Lung (tissue), 11 donors: ENCODE measurements at regions not wholly inside any gene's neighbourhood (a gene's known extent, or its start where the extent isn't known, plus 50 kb on each side); places are given as distances from the start of the nearest gene placed in this dataset.

Source experiments
- ATAC-seq: fragments of 200-7000 bp; cut with Tn5 transposase; one replicate; pipeline ENCODE4 v1.9.1; 2020; ENCODE audit warnings: moderate number of reproducible peaks; ENCODE audit not compliant: insufficient read depth, low FRiP score
- DNase-seq, 3 donors: peaks; one replicate each; pipeline ENCODE4 v3.0.0-alpha.2; 2013 to 2017
- H3K27ac ChIP-seq, 2 donors: one replicate each; pipeline ENCODE4 v1.5.1; 2013; ENCODE audit warnings: mild to moderate bottlenecking in 2 of 2, moderate library complexity in 2 of 2, control low read depth in 1 of 2, inconsistent platforms in 1 of 2, low read depth in 1 of 2, low read length in 1 of 2
- H3K27me3 ChIP-seq, 3 donors: one replicate each; pipeline ENCODE4 v1.5.1; 2013; ENCODE audit warnings: low read length in 2 of 3; ENCODE audit not compliant: control insufficient read depth in 3 of 3, insufficient read depth in 3 of 3
- H3K36me3 ChIP-seq, 4 donors: one replicate each; pipeline ENCODE4 v1.5.1; 2013; ENCODE audit warnings: low read length in 4 of 4, mild to moderate bottlenecking in 1 of 4, moderate library complexity in 1 of 4; ENCODE audit not compliant: control insufficient read depth in 4 of 4, insufficient read depth in 4 of 4
- H3K4me1 ChIP-seq, 5 donors: one replicate each; pipeline ENCODE4 v1.5.1; 2013; ENCODE audit warnings: low read length in 5 of 5, mild to moderate bottlenecking in 2 of 5, moderate library complexity in 1 of 5; ENCODE audit not compliant: control insufficient read depth in 5 of 5, insufficient read depth in 5 of 5
- H3K4me3 ChIP-seq: one replicate; pipeline ENCODE4 v1.5.1; 2013; ENCODE audit warnings: mild to moderate bottlenecking, control low read depth, moderate library complexity
- H3K9ac ChIP-seq, 2 donors: one replicate each; pipeline ENCODE4 v1.5.1; 2013; ENCODE audit warnings: low read length in 2 of 2, control low read depth in 1 of 2; ENCODE audit not compliant: insufficient read depth in 1 of 2
- H3K9me3 ChIP-seq, 4 donors: one replicate each; pipeline ENCODE4 v1.5.1; 2013; ENCODE audit warnings: low read length in 3 of 4, mild to moderate bottlenecking in 1 of 4, moderate library complexity in 1 of 4; ENCODE audit not compliant: control insufficient read depth in 4 of 4, insufficient read depth in 3 of 4
- whole genome bisulfite sequencing, 2 donors: extraction: QIAGEN DNeasy Blood & Tissue Kit; methylation state at CpG; one replicate each; pipeline ENCODE4 v1.1.7; 2013; 5-methylcytosine and 5-hydroxymethylcytosine counted together
- TF ChIP-seq, protein P1 (sequence below): IDR thresholded peaks from 2 replicates; pipeline ENCODE4 v1.5.1; 2012; ENCODE audit warnings: mild to moderate bottlenecking; ENCODE audit errors: control extremely low read depth, extremely low read depth
- donor health status: control.
- donor health status: control.
- donor health status: Bipolar disorder and iron deficiency.
- donor health status: healthy.
- donor health status: DM: yes; HTN: yes; CAD: no.

DNA sequence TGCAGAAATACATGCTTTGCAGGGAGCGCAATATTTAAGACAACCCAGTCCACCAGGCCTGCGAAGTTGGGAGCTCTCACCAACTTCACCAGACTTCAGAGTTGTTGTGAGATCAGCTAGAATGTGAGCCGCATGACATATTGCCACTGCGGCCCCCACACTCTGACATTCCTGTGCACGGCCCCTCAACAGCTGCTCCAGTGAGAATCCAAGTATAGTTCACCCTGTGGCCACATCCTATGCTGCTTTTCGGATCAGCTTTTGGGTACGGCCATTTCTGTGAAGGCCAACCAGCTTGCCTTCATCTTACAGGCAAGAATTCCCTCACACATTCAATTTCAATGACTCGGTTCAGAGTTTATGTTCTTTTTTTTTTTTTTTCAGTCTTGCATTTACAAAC lies 177.8 kb downstream of the SOX11 start:
- no peak for ATAC-seq

DNA sequence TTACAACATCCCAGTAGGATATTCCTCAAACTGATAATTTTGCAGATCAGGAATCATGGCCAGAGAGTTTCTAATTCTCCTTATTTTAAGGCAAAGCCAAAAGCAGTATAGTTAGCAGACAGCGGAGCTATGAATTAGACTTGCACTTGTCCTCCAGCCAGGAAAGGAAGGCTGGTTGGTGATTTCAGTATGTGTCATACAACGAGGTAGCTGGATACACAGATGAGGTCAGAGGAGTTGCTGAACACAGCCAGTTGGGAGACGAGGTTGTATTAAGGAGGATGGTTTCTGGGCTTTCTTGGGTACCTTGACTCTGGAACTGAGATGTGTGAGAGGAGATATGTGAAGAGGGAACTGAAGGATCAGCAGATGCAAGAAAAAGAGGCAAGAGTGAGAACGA lies 185.2 kb downstream of the SOX11 start:
- TF ChIP-seq, protein P1, sequence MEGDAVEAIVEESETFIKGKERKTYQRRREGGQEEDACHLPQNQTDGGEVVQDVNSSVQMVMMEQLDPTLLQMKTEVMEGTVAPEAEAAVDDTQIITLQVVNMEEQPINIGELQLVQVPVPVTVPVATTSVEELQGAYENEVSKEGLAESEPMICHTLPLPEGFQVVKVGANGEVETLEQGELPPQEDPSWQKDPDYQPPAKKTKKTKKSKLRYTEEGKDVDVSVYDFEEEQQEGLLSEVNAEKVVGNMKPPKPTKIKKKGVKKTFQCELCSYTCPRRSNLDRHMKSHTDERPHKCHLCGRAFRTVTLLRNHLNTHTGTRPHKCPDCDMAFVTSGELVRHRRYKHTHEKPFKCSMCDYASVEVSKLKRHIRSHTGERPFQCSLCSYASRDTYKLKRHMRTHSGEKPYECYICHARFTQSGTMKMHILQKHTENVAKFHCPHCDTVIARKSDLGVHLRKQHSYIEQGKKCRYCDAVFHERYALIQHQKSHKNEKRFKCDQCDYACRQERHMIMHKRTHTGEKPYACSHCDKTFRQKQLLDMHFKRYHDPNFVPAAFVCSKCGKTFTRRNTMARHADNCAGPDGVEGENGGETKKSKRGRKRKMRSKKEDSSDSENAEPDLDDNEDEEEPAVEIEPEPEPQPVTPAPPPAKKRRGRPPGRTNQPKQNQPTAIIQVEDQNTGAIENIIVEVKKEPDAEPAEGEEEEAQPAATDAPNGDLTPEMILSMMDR, result no peak
- no peak overlapping the region for H3K9ac ChIP-seq
- no peaks in the 10 kb centered on the region for H3K4me1 ChIP-seq
- H3K27ac ChIP-seq, result no peak overlapping the region
- no peak for DNase-seq
- WGBS, 2 donors, result 78 to 79% methylated on average over 4 of the region's 4 CpGs
- no peak for ATAC-seq
- no peaks in the 10 kb centered on the region for H3K36me3 ChIP-seq
- no peaks in the 10 kb centered on the region for H3K27me3 ChIP-seq
- peaks cover 0 to 3% (median 0%) of the 10 kb centered on the region in 4 donors for H3K9me3 ChIP-seq
- H3K4me3 ChIP-seq, result no peak overlapping the region

More for the DNA sequence above, 177.8 kb downstream of the SOX11 start:
- H3K27ac ChIP-seq, result no peak overlapping the region
- 90 to 94% methylated on average over 8 of the region's 8 CpGs for WGBS, 2 donors
- no peak overlapping the region for H3K9ac ChIP-seq
- H3K9me3 ChIP-seq, result no peaks in the 10 kb centered on the region
- H3K27me3 ChIP-seq, result no peaks in the 10 kb centered on the region
- TF ChIP-seq, protein P1, result no peak
- no peaks in the 10 kb centered on the region for H3K36me3 ChIP-seq
- no peaks in the 10 kb centered on the region for H3K4me1 ChIP-seq
- H3K4me3 ChIP-seq, result no peak overlapping the region
- DNase-seq, result no peak

DNA sequence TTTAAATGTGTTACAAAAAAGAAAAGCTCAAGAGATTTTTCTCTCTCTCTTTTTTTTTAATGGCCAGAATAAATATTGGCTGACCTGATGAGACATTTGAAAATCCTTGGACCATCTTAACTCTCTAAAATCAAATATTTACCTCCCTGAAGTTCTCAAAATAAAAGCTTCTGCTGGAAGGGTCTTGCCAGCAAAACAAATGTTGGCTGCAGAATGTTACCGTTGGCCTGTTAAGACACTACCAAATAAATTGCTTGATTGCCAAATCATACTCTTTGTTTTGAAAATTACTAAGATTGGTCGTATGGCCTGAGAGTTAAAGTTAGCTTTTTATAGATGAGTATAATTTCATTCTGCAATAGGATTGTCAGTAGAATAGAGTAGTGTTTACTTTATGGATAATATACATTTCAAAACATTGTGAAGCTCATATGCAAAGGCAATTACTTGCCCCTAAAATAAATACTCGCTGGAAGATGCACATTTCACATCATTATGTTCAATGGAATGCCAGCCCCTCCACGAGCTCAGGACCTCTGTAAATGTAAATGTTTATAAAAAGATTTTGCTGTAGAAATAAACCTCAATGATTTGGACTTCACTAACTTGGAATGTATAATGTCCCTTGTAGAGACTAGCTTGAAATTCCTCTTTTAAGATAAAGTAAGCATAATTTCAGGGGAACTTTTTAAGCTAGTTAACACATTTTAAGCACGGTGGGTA lies 193.4 kb downstream of the SOX11 start:
- Histone ChIP-seq H3K9ac (no peak overlapping the region), H3K9me3 (peaks cover 0 to 8% (median 0%) of the 10 kb centered on the region in 4 donors), H3K27me3 (no peaks in the 10 kb centered on the region), H3K27ac (no peak overlapping the region), H3K36me3 (no peaks in the 10 kb centered on the region), H3K4me3 (no peak overlapping the region), H3K4me1 (peaks cover 0 to 43% (median 5%) of the 10 kb centered on the region in 5 donors)
- WGBS, 2 donors, result 40 to 51% methylated on average over 5 of the region's 5 CpGs
- ATAC-seq (no peak), DNase-seq (peak; percentile 80 to 96 (median 94))
- TF ChIP-seq, protein P1, result no peak

DNA sequence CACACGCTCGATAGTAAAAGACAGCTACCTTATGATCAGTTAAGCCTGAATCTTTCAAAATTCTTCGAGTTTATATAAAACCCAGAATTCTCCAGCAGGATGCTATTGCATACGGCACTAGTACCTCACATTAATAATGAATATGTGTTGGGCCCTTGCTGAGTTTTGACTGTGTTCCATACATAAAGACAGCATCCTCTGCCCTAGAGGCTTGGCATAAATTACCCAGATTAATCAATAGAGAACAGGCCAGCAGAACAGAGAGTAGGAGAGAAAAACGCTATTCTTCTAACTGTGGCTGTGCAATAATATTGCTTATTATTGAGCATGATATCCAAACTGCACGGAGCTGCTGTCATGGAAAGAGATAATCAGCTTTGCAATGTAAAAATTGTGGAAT lies 194.3 kb downstream of the SOX11 start:
- Histone ChIP-seq H3K4me3 (no peak overlapping the region), H3K27me3 (no peaks in the 10 kb centered on the region), H3K27ac (no peak overlapping the region), H3K9ac (no peak overlapping the region), H3K9me3 (peaks cover 0 to 8% (median 0%) of the 10 kb centered on the region in 4 donors), H3K4me1 (peaks cover 0 to 43% (median 5%) of the 10 kb centered on the region in 5 donors), H3K36me3 (no peaks in the 10 kb centered on the region)
- no peak for ATAC-seq
- peak in 1 of 3 donors; percentile 17 for DNase-seq
- TF ChIP-seq, protein P1, result no peak
- WGBS, 2 donors, result 81 to 82% methylated on average over 6 of the region's 6 CpGs
